ENCODE measurements at regions not wholly inside any gene's neighbourhood (a gene's known extent, or its start where the extent isn't known, plus 50 kb on each side); places are given as distances from the start of the nearest gene placed in this dataset.

DNA sequence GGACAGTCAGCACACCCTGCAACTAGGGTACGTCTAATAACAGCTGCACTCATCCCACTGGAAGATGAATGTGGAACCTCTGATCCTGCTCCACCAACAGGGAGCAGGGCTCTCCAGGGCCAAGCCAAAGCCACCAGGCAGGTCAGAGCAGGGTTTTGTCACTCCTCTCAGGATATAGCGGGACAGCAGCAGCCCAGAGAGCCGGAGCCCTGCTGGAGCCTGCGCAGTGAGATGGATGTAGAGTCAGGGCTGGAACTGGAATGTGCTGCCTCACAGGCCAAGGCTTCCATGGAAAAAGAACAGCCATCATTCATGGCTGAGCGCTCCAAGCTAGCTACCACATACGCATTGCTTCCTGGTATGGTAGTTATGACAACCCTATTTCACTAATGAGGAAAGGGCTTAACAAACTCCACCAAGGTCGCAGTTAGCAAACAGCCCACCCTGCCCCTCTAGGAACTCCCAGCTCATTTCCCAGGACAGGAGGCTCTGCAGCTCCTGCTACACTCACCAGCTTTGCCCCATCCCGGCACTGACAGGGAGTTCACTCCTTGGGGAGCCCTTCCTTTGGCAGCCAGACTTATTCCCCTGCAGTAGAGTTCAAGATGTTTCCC is 85.2 kb downstream of the HS1BP3 start:
- Histone ChIP-seq H3K4me2 (ENCODE audit: control insufficient read depth, extremely low read depth, insufficient read depth, low read depth, low read length) (no peak overlapping the region), H3K79me2 (ENCODE audit: control insufficient read depth, insufficient read depth, low read length) (no peaks in the 10 kb centered on the region), H3K36me3 (ENCODE audit: control insufficient read depth in 2 of 2, extremely low read depth in 1 of 2, insufficient read depth in 2 of 2, low read length in 2 of 2) (no peaks in the 10 kb centered on the region), H3K9me3 (ENCODE audit: control insufficient read depth, low read depth, low read length) (no peaks in the 10 kb centered on the region), H4K20me1 (ENCODE audit: control insufficient read depth, extremely low read depth, insufficient read depth, low read length) (no peaks in the 10 kb centered on the region), H3K4me3 (ENCODE audit: control insufficient read depth in 2 of 3, extremely low read depth in 1 of 3, insufficient read depth in 2 of 3, low read depth in 1 of 3, low read length in 3 of 3) (no peak overlapping the region), H3K4me1 (ENCODE audit: control insufficient read depth, extremely low read depth, insufficient read depth, low read length) (peaks cover 50% of the 10 kb centered on the region), H3K27ac (ENCODE audit: control insufficient read depth, insufficient read depth, low read length) (no peak overlapping the region), H2AFZ (ENCODE audit: control insufficient read depth, low read length) (no peak overlapping the region), H3K9me1 (ENCODE audit: control insufficient read depth, extremely low read depth, insufficient read depth, low read length) (no peaks in the 10 kb centered on the region), H3K9ac (ENCODE audit: control insufficient read depth, extremely low read depth, insufficient read depth, low read length) (no peak overlapping the region), H3K27me3 (ENCODE audit: control insufficient read depth, extremely low read depth, insufficient read depth, low read length) (no peaks in the 10 kb centered on the region)
- TF ChIP-seq EZH2 (IDR thresholded peaks at IDR 0.05; ENCODE audit: low read length), result no peak
- TF ChIP-seq CTCF (optimal IDR thresholded peaks at IDR 0.05 in 1 of 3, IDR thresholded peaks at IDR 0.05 in 1 of 3, conservative IDR thresholded peaks at IDR 0.05 in 1 of 3; ENCODE audit: extremely low read depth in 1 of 3, insufficient read depth in 2 of 3, low read length in 3 of 3), result no peak
- no peak for DNase-seq (ENCODE audit: low read depth, low spot score)
- FAIRE-seq, result no peak
- dilution Hi-C loops (cut with MboI; ENCODE audit: extremely low pct_ligation_motif_present, low sequenced_read_pairs), result no loop called here

- no peaks in the 10 kb centered on the region for H3K9me3 ChIP-seq (ENCODE audit: control insufficient read depth, low read depth, low read length)
- H2AFZ ChIP-seq (ENCODE audit: control insufficient read depth, low read length), result no peak overlapping the region
- H3K4me2 ChIP-seq (ENCODE audit: control insufficient read depth, extremely low read depth, insufficient read depth, low read depth, low read length), result no peak overlapping the region
- TF ChIP-seq CTCF (optimal IDR thresholded peaks at IDR 0.05 in 1 of 3, IDR thresholded peaks at IDR 0.05 in 1 of 3, conservative IDR thresholded peaks at IDR 0.05 in 1 of 3; ENCODE audit: extremely low read depth in 1 of 3, insufficient read depth in 2 of 3, low read length in 3 of 3) (no peak), EZH2 (IDR thresholded peaks at IDR 0.05; ENCODE audit: low read length) (no peak)
- no peaks in the 10 kb centered on the region for H3K79me2 ChIP-seq (ENCODE audit: control insufficient read depth, insufficient read depth, low read length)
- no peak overlapping the region for H3K27ac ChIP-seq (ENCODE audit: control insufficient read depth, insufficient read depth, low read length)
- DNase-seq (ENCODE audit: low read depth, low spot score) (no peak), FAIRE-seq (no peak)
- no peaks in the 10 kb centered on the region for H4K20me1 ChIP-seq (ENCODE audit: control insufficient read depth, extremely low read depth, insufficient read depth, low read length)
- H3K27me3 ChIP-seq (ENCODE audit: control insufficient read depth, extremely low read depth, insufficient read depth, low read length), result no peaks in the 10 kb centered on the region
- no peak overlapping the region for H3K9ac ChIP-seq (ENCODE audit: control insufficient read depth, extremely low read depth, insufficient read depth, low read length)
- H3K4me1 ChIP-seq (ENCODE audit: control insufficient read depth, extremely low read depth, insufficient read depth, low read length), result peaks cover 44% of the 10 kb centered on the region
- H3K9me1 ChIP-seq (ENCODE audit: control insufficient read depth, extremely low read depth, insufficient read depth, low read length), result no peaks in the 10 kb centered on the region
- H3K4me3 ChIP-seq (ENCODE audit: control insufficient read depth in 2 of 3, extremely low read depth in 1 of 3, insufficient read depth in 2 of 3, low read depth in 1 of 3, low read length in 3 of 3), result no peak overlapping the region
- dilution Hi-C loops (cut with MboI; ENCODE audit: extremely low pct_ligation_motif_present, low sequenced_read_pairs), result no loop called here
- H3K36me3 ChIP-seq (ENCODE audit: control insufficient read depth in 2 of 2, extremely low read depth in 1 of 2, insufficient read depth in 2 of 2, low read length in 2 of 2), result no peaks in the 10 kb centered on the region
Observed at GRCh38 chr2:20566331-20566730, 84.6 kb downstream of the HS1BP3 start.

All from keratinocyte (primary cell).